IgD-negative memory B cell (primary cell): ENCODE measurements at regions not wholly inside any gene's neighbourhood (a gene's known extent, or its start where the extent isn't known, plus 50 kb on each side); places are given as distances from the start of the nearest gene placed in this dataset.

Source experiments
- H3K27ac Mint-ChIP-seq, 3 donors: one replicate each; pipeline ENCODE4 v1.8.0; 2020 to 2022; ENCODE audit warnings: mild to moderate bottlenecking in 3 of 3, mixed read lengths in 3 of 3, moderate library complexity in 1 of 3
- H3K27me3 Mint-ChIP-seq: one replicate; pipeline ENCODE4 v1.8.0; 2021; ENCODE audit warnings: mixed read lengths
- H3K36me3 Mint-ChIP-seq: one replicate; pipeline ENCODE4 v1.8.0; 2020; ENCODE audit warnings: mild to moderate bottlenecking, mixed read lengths
- H3K4me1 Mint-ChIP-seq, 3 donors: one replicate each; pipeline ENCODE4 v1.8.0; 2020 to 2022; ENCODE audit warnings: mixed read lengths in 3 of 3, mild to moderate bottlenecking in 1 of 3
- H3K4me3 Mint-ChIP-seq, 4 donors: one replicate each; pipeline ENCODE4 v1.8.0; 2020 to 2022; ENCODE audit warnings: mild to moderate bottlenecking in 4 of 4, mixed read lengths in 4 of 4, moderate library complexity in 3 of 4
- H3K9me3 Mint-ChIP-seq, 3 donors: one replicate each; pipeline ENCODE4 v1.8.0; 2020 to 2021; ENCODE audit warnings: mixed read lengths in 3 of 3, mild to moderate bottlenecking in 1 of 3

GRCh38 chr11:70677232-70677916 lies 279.0 kb downstream of the CTTN start:
- Mint-ChIP-seq H3K27ac (no peak overlapping the region), H3K9me3 (peaks cover 0 to 4% (median 3%) of the 10 kb centered on the region in 3 donors), H3K4me1 (no peaks in the 10 kb centered on the region), H3K36me3 (no peaks in the 10 kb centered on the region), H3K4me3 (peak overlapping the region in 1 of 4 donors; percentile 12), H3K27me3 (peaks cover 10% of the 10 kb centered on the region)

GRCh38 chr11:70678931-70679900 lies 280.9 kb downstream of the CTTN start:
- no peak overlapping the region for H3K27ac Mint-ChIP-seq
- H3K4me3 Mint-ChIP-seq = no peak overlapping the region
- H3K9me3 Mint-ChIP-seq = peaks cover 0 to 6% (median 0%) of the 10 kb centered on the region in 3 donors
- H3K36me3 Mint-ChIP-seq = no peaks in the 10 kb centered on the region
- no peaks in the 10 kb centered on the region for H3K4me1 Mint-ChIP-seq
- H3K27me3 Mint-ChIP-seq = peaks cover 10% of the 10 kb centered on the region

DNA sequence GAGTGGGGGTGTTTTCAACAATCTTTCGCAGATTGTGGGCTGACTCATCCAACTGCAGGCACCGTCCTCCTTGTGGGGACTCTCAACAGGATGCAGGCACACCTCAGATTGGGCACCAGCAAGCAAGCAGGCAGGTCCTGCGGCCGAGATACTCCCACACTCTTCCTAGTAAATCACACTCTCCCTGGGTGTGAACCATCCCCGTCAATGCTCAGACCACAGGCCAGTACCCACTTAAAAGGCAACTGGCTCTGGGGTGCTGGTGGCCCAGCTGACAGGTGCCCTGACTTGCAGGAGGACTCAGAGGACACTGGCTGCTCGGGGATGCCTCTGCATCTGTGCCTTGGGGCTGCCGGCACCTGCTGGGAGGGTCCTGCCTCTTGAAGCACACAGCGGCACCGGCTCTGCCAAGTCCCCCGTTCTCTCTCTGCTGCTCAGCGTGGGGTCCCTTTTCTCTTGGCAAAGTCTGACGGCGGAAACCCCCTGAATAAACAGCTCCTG lies 282.5 kb downstream of the CTTN start:
- H3K9me3 Mint-ChIP-seq = peaks cover 0 to 3% (median 0%) of the 10 kb centered on the region in 3 donors
- peaks cover 10% of the 10 kb centered on the region for H3K27me3 Mint-ChIP-seq
- no peaks in the 10 kb centered on the region for H3K4me1 Mint-ChIP-seq
- H3K27ac Mint-ChIP-seq = no peak overlapping the region
- H3K4me3 Mint-ChIP-seq = peak overlapping the region in 1 of 4 donors; percentile 28
- no peaks in the 10 kb centered on the region for H3K36me3 Mint-ChIP-seq

- no peaks in the 10 kb centered on the region for H3K4me1 Mint-ChIP-seq
- no peaks in the 10 kb centered on the region for H3K36me3 Mint-ChIP-seq
- H3K4me3 Mint-ChIP-seq = no peak overlapping the region
- peaks cover 7% of the 10 kb centered on the region for H3K27me3 Mint-ChIP-seq
- peaks cover 0 to 3% (median 0%) of the 10 kb centered on the region in 3 donors for H3K9me3 Mint-ChIP-seq
- H3K27ac Mint-ChIP-seq = no peak overlapping the region
Measured at GRCh38 chr11:70682056-70682455, 283.7 kb downstream of the CTTN start.

- H3K36me3 Mint-ChIP-seq = no peaks in the 10 kb centered on the region
Measured at GRCh38 chr11:70682760-70683159, 284.4 kb downstream of the CTTN start.

DNA sequence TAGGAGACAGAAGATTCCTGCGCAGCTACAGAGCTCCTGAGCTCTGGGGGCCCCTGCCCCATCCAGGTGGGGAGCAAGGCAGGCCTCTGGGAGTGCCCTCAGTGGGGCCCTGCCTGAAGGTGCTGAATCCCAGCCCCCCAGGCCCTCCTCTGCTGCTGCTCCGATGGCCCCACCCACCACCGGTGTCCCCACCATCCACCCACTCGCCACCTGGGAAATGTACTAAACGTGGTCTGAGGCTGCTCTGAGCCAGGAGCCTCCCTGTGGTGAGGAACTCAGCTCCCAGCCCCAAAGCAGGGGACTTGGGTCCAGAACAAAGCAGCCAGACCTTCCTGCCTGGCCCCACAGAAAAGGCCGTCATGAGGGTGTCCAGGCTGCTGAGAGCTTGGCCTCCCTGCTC lies 289.4 kb downstream of the CTTN start:
- H3K27me3 Mint-ChIP-seq = no peaks in the 10 kb centered on the region

More at GRCh38 chr11:70682760-70683159, 284.4 kb downstream of the CTTN start:
- Mint-ChIP-seq H3K9me3 (peaks cover 0 to 3% (median 0%) of the 10 kb centered on the region in 3 donors), H3K27me3 (peaks cover 7% of the 10 kb centered on the region), H3K4me1 (no peaks in the 10 kb centered on the region), H3K4me3 (no peak overlapping the region), H3K27ac (no peak overlapping the region)

DNA sequence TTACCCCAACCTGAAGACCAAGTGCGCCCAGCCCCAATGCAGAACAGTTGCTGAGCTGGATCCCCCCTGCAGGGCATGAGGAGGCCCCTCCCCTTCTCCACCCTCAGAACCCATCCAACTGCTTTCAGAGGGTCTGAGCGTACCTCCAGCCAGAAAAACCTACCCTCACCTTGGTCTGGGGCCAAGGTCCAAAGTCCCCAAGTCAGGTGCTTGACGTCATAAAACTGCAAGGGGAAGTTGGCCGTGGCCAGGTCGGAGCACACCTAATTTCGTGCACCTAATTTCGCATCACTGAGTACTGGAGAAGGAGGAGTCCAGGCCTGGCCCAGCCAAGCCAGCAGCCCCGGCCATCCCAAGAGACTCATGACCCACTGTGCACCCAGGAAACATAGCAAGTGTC lies 289.8 kb downstream of the CTTN start:
- no peaks in the 10 kb centered on the region for H3K27me3 Mint-ChIP-seq
- H3K4me3 Mint-ChIP-seq = peak overlapping the region in 1 of 4 donors; percentile 58
- no peaks in the 10 kb centered on the region for H3K36me3 Mint-ChIP-seq
- no peak overlapping the region for H3K27ac Mint-ChIP-seq
- H3K9me3 Mint-ChIP-seq = peaks cover 3 to 10% (median 5%) of the 10 kb centered on the region in 3 donors
- no peaks in the 10 kb centered on the region for H3K4me1 Mint-ChIP-seq

More for the DNA sequence above, 289.4 kb downstream of the CTTN start:
- Mint-ChIP-seq H3K27ac (no peak overlapping the region), H3K4me1 (no peaks in the 10 kb centered on the region), H3K36me3 (no peaks in the 10 kb centered on the region), H3K9me3 (peaks cover 3 to 10% (median 5%) of the 10 kb centered on the region in 3 donors), H3K4me3 (no peak overlapping the region)

- Mint-ChIP-seq H3K4me1 (no peaks in the 10 kb centered on the region), H3K27me3 (peaks cover 1% of the 10 kb centered on the region), H3K9me3 (peaks cover 3 to 10% (median 5%) of the 10 kb centered on the region in 3 donors), H3K27ac (no peak overlapping the region), H3K4me3 (no peak overlapping the region), H3K36me3 (no peaks in the 10 kb centered on the region)
Measured at GRCh38 chr11:70689764-70690163, 291.4 kb downstream of the CTTN start.

- H3K36me3 Mint-ChIP-seq = no peaks in the 10 kb centered on the region
- H3K27ac Mint-ChIP-seq = no peak overlapping the region
- H3K4me3 Mint-ChIP-seq = no peak overlapping the region
- peaks cover 5 to 18% (median 6%) of the 10 kb centered on the region in 3 donors for H3K9me3 Mint-ChIP-seq
- H3K27me3 Mint-ChIP-seq = peaks cover 3% of the 10 kb centered on the region
- H3K4me1 Mint-ChIP-seq = no peaks in the 10 kb centered on the region
Measured at GRCh38 chr11:70692131-70692530, 293.8 kb downstream of the CTTN start.

GRCh38 chr11:70694371-70694770 lies 296.0 kb downstream of the CTTN start:
- peaks cover 3% of the 10 kb centered on the region for H3K27me3 Mint-ChIP-seq
- no peak overlapping the region for H3K4me3 Mint-ChIP-seq
- no peaks in the 10 kb centered on the region for H3K36me3 Mint-ChIP-seq
- no peak overlapping the region for H3K27ac Mint-ChIP-seq
- no peaks in the 10 kb centered on the region for H3K4me1 Mint-ChIP-seq
- H3K9me3 Mint-ChIP-seq = peaks cover 5 to 14% (median 6%) of the 10 kb centered on the region in 3 donors

DNA sequence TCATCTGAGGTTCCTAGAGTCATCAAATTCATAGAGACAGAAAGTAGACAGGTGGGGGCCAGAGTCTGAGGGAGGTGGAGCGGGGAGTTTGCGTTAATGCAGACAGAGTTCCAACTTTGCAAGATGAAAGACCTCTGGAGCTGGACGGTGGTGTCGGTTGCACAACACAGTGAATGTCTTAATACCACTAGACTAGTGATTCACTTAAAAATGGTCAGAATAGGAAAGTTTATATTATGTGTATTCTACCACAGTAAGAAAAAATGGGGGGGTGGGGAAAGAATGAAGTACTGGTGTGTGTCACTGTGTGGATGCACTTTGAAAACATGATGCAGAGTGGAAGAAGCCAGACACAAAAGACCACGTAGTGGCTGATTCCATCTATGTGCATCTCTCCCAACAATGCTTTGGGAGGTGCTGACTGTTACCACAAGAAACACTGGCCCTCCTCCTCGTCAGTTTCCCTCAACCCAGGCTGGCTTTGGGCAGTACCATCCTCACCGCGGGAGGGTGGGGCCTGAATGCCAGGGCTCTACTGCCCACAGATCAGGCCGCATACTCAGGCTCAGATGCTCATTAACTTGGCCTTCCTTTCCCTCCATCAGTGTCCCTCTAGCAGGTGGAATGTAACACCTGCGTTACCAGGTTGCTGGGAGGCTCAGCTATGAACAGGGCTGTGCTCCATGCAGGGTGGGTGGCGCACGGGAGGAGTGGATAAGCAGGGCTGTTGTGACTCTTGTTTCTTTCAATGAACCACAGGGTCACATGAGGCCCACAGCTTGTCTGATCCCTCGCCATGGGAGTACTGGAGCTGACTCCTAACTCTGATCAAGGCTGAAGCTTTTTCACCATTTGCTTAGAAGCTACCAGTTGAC lies 297.0 kb downstream of the CTTN start:
- no peaks in the 10 kb centered on the region for H3K36me3 Mint-ChIP-seq
- H3K4me3 Mint-ChIP-seq = no peak overlapping the region
- no peak overlapping the region for H3K27ac Mint-ChIP-seq
- H3K27me3 Mint-ChIP-seq = peaks cover 3% of the 10 kb centered on the region
- peaks cover 0 to 7% (median 4%) of the 10 kb centered on the region in 3 donors for H3K9me3 Mint-ChIP-seq
- H3K4me1 Mint-ChIP-seq = no peaks in the 10 kb centered on the region

GRCh38 chr11:70696076-70696475 lies 297.7 kb downstream of the CTTN start:
- Mint-ChIP-seq H3K4me3 (no peak overlapping the region), H3K36me3 (no peaks in the 10 kb centered on the region), H3K9me3 (peaks cover 0 to 7% (median 4%) of the 10 kb centered on the region in 3 donors), H3K27me3 (peaks cover 3% of the 10 kb centered on the region), H3K27ac (no peak overlapping the region), H3K4me1 (no peaks in the 10 kb centered on the region)

DNA sequence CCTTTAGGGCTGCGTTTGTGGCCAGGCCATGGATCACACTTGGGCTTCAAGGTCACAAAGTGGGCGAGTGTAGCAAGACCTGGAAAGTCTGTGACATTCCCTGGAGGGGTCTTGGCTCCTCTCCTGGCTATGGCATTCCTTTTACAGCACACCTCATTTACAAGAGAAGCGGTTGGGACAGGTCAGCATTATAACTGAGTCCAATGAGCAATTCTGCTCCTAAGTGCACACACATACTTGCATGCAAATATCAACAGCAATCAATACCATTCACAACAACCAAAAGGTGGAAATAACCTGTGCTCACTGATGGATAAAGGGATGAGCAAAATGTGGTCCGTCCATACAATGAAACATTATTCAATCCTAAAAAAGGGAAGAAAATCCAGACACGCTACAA lies 298.2 kb downstream of the CTTN start:
- H3K4me3 Mint-ChIP-seq = no peak overlapping the region
- no peaks in the 10 kb centered on the region for H3K36me3 Mint-ChIP-seq
- no peaks in the 10 kb centered on the region for H3K4me1 Mint-ChIP-seq
- no peak overlapping the region for H3K27ac Mint-ChIP-seq
- peaks cover 3% of the 10 kb centered on the region for H3K27me3 Mint-ChIP-seq
- H3K9me3 Mint-ChIP-seq = peaks cover 0 to 7% (median 4%) of the 10 kb centered on the region in 3 donors

- no peaks in the 10 kb centered on the region for H3K36me3 Mint-ChIP-seq
- peaks cover 3% of the 10 kb centered on the region for H3K27me3 Mint-ChIP-seq
- H3K4me3 Mint-ChIP-seq = no peak overlapping the region
- H3K27ac Mint-ChIP-seq = no peak overlapping the region
- no peaks in the 10 kb centered on the region for H3K4me1 Mint-ChIP-seq
- peaks cover 0 to 7% (median 4%) of the 10 kb centered on the region in 3 donors for H3K9me3 Mint-ChIP-seq
Measured at GRCh38 chr11:70697701-70698100, 299.4 kb downstream of the CTTN start.
